PC-3 (cell line): ENCODE measurements at regions not wholly inside any gene's neighbourhood (a gene's known extent, or its start where the extent isn't known, plus 50 kb on each side); places are given as distances from the start of the nearest gene placed in this dataset.
"Not testable (repeated sequence)": the region's sequence is repeated elsewhere in the genome, so short reads cannot be mapped to it uniquely, and the experiment has no call there.

ENCODE experiments used
- CTCF ChIP-seq: fragments of 300-600 bp; sonication (generic); conservative IDR thresholded peaks from 2 replicates; pipeline ENCODE4 v1.5.1; 2017; ENCODE audit warnings: antibody characterized with exemption, low read depth, mild to moderate bottlenecking, low read length
- EZH2 ChIP-seq: fragments of 300-600 bp; sonication (generic); IDR thresholded peaks from one replicate; pipeline ENCODE4 v1.6.1; 2017; ENCODE audit warnings: antibody characterized with exemption, mild to moderate bottlenecking, low read length; ENCODE audit not compliant: unreplicated experiment

DNA sequence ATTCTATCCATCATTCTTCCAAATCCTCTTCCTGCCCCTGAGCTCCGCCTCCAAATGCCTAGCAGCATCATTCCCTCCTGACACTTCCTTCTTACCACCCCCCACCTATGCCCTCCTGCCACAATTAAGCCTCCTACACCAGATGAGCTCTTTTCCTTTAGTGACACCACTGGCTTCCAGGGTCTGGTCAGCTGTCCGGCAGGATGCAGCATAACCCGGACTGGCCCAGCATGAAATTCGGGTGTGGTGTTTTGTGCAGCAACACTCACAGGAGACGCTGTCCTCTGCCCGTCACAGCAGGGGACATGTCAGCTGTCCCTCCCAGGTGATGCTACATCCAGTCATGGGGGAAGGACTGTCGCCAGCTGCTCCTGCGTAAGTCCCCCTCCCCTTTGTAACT lies 266.3 kb upstream of the ANKRD20A1 start:
- TF ChIP-seq CTCF, EZH2: not testable (repeated sequence)
